HK-2 (cell line): ENCODE measurements at regions not wholly inside any gene's neighbourhood (a gene's known extent, or its start where the extent isn't known, plus 50 kb on each side); places are given as distances from the start of the nearest gene placed in this dataset.

Source experiments
- DNase-seq: peaks from one replicate; pipeline ENCODE4 v3.0.0-alpha.2; 2018; ENCODE audit not compliant: unreplicated experiment

GRCh38 chr2:100765481-100765880, 54.5 kb upstream of the NPAS2 start:
- no peak for DNase-seq

- no peak for DNase-seq
Observed at GRCh38 chr2:100766256-100766655, 53.7 kb upstream of the NPAS2 start.

GRCh38 chr2:100766806-100767205, 53.1 kb upstream of the NPAS2 start:
- no peak for DNase-seq

- no peak for DNase-seq
Observed at GRCh38 chr2:100767224-100767653, 52.7 kb upstream of the NPAS2 start.

GRCh38 chr2:100767810-100768806, 51.8 kb upstream of the NPAS2 start:
- DNase-seq = no peak
